ENCODE measurements at regions not wholly inside any gene's neighbourhood (a gene's known extent, or its start where the extent isn't known, plus 50 kb on each side); places are given as distances from the start of the nearest gene placed in this dataset.

DNA sequence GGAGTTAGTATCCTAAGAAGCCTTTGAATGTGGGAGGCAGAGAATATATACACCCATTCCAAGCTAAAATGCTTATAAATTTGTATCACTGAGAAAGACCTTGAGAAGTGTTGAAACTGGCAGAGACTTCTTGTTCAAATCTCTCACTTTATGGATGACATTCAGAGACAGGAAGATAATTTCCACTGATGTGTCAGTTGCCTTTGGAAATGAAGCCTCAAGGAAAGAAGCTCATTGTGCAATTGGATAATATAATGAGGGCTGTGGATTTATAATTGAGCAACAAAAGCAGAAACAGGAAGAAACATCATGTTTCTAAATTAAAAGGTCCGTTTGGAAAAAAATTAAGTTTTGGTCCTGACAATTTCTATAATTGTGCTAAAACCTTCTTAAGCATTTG, 789.9 kb upstream of the IGFBP3 start:
- no peak for DNase-seq

DNA sequence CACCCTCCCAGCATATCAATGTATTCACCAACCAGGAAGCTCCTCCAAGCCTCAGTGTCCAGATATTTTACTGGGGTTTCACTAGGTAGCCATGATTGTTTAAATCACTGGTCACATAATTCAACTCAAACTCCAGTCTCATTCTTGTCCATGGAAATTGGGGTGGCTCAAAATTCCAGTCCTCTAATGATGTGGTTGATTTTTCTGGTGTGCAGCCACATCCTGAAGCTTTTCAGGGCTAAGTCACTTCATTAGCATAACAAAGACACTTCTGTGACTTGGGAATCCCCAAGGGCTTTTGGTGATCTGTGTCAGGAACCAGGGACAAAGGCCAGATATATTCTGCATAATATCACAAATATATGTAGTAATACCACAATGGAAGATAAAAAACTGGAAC, 786.9 kb upstream of the IGFBP3 start:
- DNase-seq, result no peak

DNA sequence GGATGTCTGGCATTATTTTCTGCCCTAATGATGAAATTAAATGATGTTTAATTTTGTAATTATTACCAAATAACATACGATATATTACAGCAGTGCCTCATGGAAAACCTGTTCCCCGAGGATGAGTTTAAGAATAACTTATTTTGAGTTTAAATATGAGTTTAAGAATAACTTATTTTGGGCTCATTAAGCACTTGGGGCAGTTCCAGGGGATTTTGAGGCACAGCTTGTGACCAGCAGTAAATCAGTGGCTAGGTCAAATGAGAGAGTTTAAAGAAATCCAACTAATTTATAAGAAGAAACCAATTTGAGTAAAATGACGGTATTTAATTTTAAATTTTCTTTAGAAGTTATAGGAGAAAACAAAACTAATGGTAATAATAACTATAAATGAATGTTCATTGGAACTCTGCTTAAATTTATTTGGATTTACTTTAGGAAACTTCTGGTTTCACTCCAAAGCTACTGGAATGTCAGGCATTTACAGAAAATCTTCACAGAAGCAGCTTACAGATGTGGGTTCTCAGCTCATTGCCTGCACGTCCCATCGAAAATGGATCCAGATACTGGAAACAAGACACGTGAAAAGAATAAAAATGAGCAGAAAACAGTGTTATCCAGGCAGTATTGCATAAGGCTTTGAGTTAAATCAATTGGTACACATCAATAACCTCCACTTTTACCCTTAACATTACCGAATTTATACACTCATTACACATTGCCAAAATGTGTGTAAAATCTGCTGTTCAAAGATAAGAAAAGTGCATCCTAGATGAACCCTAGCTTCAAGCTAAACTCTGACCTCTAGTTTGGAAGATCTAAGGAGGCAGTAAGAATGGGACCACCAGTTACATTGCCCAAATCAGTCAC, 784.5 kb upstream of the IGFBP3 start:
- no peak for DNase-seq

DNA sequence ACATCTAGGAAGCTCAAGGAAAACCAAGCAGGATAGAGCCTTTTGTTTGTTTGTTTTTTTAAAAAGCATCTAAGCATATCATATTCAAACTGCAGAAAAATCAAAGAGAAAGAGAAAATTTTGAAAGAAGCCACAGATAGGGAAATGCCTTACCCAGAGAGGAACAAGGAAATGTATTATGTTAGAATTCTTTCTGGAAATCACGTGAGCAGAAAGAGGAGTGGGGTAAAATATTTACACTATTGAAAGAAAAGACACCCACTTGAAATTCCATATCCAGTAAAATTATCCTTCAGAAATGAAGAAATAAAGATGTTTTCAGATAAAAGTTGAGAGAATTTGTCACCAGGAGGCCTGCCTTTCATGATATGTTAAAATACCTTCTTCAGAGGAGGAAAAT, 775.7 kb upstream of the IGFBP3 start:
- DNase-seq, result no peak

- peak; percentile 25 for DNase-seq
Measured at GRCh38 chr7:46695051-46695708, 774.1 kb upstream of the IGFBP3 start.

GRCh38 chr7:46694058-46694457, 773.0 kb upstream of the IGFBP3 start:
- no peak for DNase-seq

DNA sequence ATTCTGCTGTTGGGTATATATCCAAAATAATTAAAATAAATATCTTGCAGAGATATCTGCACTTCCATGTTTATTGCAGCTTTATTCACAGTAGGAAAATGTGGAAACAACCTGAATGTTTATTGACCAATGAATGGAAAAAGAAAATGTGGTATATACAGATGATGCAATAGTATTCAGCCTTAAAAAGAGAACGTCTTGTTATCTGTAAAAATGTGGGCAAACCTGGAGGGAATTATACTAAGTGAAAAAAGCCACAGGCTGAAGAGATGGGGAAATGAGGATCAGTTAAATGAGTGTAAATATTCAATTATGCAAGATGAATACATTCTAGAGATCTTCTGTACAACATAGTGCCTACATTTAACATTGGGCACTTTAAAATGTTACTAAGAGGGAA, 766.1 kb upstream of the IGFBP3 start:
- no peak for DNase-seq

GRCh38 chr7:46685051-46685450, 764.0 kb upstream of the IGFBP3 start:
- DNase-seq, result no peak

- no peak for DNase-seq
Measured at GRCh38 chr7:46682836-46683624, 762.0 kb upstream of the IGFBP3 start.

DNA sequence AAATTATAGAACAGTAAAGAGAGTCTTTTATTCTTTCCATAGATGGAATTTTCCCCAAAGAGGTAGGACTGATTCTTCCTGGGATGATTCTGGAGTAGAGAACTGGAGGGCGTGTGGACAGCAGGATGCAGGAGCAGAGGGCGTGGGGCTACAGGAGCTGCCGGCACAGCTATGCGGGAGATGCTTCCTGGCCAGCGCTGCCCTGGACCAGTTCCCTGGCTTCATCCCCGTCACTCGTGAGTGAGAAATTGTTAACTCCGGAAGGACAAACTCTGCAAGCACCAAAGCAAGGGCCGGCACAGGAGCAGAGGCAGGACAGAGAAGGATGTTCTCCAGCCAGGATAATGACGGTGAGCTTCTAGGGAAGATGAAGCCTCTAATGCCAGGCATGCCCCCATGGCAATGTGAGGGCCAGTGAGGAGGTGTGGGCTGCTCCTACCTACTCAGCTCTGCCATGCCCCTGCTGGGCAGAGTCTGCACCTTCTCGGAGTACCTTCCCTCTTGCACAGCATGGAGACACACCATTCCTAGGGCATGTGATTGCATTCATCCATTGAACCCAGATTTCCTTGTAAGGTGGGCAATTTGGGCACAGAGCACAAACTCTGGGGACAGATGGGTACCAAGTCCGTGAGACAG, 760.9 kb upstream of the IGFBP3 start:
- DNase-seq, result no peak

DNA sequence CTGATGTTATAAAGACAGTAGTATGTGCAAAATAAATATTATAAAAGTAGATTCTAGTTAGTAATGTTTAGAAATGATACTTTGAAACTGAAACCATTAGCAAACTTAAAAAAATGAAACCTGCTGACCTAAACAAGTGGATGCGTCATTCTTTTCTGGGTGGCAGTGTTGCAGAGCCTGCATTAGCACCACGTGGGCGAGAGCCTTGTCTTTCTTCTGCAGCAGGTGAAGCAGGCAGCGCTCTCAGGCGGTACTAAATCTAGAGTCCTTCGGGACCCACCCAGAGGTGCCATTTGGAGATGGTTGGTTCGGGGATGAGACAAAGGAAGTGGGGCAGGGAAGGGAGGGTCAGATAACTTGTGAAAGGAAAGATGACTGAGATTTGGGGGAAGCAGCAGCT, 759.1 kb upstream of the IGFBP3 start:
- DNase-seq, result no peak

DNA sequence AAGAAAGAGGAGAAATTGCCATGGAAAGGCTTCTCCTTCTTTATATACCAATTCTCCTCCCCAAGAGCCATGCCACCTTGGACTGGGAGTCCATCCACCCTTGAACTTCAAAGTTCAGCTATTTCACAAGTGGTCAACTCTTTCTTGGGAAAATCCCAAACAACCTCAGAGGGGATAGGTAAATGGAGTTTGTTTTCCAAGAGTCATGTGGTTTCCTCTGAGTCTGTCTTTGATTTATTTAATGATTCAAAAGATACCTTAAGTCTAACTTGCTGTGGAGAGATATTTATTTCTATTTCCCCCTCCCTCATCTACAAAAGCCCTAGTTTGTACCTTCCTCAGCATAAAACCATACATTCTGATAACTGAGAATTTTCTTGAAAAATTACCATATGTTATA, 758.6 kb upstream of the IGFBP3 start:
- no peak for DNase-seq

DNA sequence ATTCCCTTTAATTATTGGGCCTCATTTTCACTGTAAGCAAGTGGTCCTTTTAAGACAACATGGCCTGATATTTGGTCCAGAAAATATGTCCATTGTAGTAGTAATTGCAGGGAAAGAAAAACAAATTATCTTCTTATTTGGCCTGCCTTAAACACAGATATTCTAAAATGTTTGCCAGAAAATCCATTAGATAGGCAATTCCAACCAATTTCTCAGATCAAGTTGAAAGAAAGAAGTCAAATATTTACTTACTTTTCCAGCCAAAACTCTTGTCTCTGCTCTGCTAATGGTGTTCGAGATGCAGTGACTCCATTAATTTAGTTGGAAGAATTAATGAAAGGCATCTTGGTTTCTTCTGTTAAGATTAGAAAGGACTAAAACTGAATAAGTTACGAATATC, 757.3 kb upstream of the IGFBP3 start:
- no peak for DNase-seq

DNA sequence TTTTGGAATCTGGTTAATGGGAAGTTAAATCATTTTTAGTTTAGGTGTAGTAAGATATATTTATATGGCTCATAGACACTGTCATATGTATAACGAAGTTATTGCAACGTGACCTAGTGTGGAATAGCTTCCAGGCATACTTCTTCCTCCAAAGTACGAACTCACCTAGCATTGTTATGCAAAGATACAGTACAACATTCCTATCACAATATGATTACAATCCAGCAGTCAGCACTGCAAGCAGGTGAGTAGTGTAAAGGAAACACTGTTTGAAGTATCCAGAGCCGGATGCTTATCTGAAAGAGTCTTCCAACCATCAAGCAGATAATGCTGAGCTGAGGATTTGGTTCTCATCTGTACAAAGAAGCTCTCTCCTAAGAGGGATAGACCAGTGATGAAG, 754.4 kb upstream of the IGFBP3 start:
- DNase-seq, result no peak

GRCh38 chr7:46672861-46673260, 751.8 kb upstream of the IGFBP3 start:
- no peak for DNase-seq

DNA sequence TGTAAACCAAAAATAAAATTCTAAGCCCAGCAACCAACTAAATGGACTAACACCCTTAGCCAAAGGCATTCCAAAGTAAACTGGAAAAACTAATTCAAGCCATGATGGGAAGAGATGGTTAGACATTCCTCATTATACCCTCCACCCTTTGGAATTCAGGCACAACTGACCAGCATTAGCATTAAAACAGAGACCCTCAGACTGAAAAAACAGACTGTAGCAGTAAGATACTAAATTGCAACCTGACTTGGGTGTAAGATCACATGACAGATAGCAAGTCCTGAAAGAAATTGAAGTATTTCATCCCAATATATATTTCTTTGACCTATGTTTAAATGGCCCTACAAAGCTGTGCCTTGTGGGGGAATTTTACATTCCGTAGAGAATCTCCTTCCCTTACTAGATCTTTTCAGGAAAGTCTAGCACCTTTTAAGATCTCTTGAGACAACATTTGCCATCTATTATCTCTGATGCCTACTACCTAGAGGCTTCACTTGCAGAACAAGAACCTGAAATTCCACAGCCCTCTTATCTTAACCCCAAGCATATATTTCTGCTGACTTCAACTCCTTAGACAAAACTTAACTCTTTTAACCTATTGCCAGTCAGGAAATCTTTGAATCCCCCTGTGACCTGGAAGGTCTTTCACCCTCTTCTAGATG, 750.2 kb upstream of the IGFBP3 start:
- no peak for DNase-seq

GRCh38 chr7:46669028-46669427, 748.0 kb upstream of the IGFBP3 start:
- no peak for DNase-seq

DNA sequence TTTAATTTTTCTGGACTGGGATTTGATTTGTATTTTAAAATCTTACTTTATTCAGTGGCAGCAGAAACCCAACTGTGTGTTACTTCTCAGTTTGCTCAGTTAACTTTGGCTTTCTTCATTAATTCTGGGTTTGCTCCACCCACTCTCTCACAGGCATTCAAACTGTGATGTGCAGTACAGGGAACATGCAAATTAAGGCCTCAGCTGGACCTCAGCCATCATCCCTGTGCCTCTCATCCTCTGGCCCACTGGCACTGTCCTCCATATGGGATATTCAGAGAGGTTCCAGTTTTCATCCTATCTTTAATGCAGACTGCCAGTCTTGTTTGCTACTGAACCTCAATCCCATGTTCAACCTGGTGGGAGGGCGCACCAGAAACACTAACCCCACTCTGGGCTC, 743.4 kb upstream of the IGFBP3 start:
- no peak for DNase-seq

- DNase-seq, result no peak
Measured at GRCh38 chr7:46663025-46663424, 742.0 kb upstream of the IGFBP3 start.

- DNase-seq, result no peak
Measured at GRCh38 chr7:46661431-46661830, 740.4 kb upstream of the IGFBP3 start.

DNA sequence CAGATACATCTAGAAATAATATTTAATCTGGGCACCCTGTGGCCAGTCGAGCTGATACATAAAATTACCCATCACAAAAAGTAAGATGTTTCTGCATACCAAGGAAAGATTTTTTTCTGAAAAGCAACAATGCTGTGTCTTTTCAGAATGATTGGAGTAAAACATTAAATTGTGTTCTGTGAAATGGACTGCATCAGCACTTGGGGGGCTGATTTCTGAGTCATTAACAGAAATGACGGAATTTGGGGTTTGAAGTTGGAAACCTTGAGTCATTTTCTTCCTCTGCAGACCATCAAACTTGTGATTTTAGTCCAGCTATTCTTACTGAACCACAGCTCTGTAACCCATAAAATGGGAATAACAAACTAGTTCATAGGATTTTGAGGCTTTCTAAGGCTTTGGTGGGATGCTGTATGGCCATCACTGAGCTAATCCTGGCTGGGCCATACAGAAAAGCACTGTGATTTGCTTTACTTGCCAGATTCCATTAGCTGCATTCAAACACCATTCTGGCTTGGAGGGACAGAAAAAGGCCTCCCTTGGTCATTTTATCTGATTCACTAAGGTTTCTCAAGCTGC, 739.4 kb upstream of the IGFBP3 start:
- no peak for DNase-seq

- no peak for DNase-seq
Measured at GRCh38 chr7:46658281-46658680, 737.2 kb upstream of the IGFBP3 start.
